ENCODE measurements at regions not wholly inside any gene's neighbourhood (a gene's known extent, or its start where the extent isn't known, plus 50 kb on each side); places are given as distances from the start of the nearest gene placed in this dataset.
"Not testable (repeated sequence)": the region's sequence is repeated elsewhere in the genome, so short reads cannot be mapped to it uniquely, and the experiment has no call there.

DNA sequence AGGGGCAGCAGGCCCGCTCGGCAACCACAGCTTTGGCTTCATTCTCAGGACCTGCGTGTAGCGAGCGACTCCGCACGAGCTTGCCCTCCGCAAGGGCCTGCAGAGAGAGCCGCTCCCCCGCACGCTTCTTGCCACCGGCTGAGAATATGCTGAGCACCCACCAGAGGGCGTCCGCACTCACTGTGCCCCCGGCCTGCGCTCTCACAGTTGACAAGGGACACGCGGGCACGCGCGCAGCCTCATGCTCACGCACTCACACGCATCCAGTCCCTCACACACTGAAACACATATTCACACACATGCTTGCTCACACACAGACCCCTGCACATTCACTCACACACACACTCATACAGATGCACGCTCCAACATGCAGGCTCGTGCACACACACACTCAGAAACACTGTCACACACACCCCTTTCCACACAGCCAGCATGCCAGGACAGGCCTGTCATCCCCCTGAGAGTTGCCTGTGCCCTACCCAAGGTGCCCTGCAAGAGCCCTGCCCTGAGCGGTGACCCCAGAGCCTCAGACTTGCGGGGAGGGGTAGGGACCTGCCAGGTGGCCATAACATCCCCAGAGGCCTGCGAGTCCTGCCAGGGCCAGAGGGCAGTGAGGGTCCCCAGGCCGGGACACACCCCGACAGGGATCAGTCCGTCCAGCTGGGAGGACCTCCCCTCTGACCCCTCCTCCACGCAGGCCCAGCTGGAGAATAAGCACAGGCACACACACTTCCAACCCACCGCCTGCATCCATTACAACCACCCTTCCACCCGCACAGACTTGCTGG, 174.1 kb downstream of the BMP7 start:
- DNase-seq = peak; percentile 59

DNA sequence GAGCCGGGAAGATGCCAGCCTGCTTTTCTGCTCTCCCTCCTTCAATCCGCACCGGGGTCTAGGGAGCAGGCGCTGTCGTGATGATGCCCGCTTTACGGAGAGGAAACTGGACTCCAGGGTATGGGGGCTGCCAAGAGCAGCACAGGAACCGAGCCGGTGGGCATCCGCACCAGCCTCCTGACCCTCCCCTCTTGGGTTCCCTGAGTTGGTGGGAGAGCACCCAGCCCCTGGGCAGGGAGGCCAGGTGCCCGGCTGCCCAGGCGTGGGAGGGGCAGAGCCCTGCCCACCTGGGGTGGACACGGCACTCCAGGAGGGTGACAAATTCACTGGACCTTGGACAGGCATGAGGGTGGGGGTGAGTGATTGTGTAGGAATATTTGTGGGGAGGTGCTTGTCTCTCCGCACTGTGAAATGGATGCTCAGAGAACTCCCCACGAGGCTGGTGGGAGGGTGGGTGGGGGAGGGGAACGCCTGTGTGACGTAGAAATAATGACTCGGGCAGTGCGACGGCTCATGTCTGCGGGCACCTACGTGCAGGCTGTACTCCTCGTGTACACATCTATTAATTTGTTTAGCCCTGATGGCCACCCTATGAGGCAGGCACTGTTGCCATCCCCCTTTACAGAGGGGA, 173.4 kb downstream of the BMP7 start:
- DNase-seq = no peak

DNA sequence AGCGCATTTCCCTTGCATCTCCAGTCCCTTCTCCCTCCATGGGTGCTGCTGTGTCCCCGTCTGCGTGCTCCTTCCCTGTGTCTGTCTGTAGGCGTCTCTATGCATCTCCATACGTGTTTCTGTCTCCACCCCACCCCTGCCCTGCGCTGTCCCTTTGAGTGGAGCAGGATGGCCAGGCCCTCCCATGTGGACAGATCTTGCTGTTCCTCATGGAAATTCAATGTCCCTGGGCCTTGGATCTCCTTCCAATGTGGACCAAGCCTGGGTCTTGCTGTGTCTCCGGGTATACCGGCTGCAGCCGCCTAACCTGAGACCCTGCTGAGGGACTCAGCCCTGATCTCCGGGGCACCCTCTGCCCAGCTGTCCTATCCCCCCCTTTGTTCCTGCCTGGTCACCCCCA, 172.7 kb downstream of the BMP7 start:
- no peak for DNase-seq

DNA sequence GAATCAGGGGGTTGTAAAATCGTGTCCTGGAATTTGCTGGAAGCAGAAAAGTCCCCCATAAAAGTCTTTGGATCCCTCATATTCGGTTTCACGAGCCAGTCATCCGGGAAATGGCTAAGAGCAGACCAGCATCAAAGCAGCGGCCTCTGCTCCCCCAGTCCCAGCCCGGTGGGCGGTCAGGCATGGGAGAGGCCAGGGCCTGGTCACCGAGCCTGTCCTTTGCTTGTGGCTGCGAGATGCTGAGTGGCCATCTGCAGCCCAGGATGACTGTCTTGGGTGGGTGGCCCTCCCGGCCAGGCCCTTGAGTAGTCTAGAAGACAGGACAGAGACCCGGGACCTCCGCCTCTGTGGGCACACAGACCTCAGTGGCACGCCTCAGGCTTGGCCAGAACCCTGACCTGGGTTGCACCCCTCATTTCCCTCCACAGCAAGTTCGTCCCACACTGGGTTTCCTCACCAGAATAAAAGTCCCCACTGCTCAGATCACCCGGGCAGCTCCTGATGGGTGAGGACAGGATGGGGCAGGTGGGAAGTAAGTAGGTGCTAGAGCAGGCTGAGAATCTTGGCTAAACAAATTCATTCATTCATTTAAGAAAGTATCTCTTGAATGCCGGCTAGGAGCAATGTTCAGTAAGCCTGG, 172.1 kb downstream of the BMP7 start:
- DNase-seq = no peak

- DNase-seq = no peak
These were observed 171.4 kb downstream of the BMP7 start for GRCh38 chr20:57094991-57095390.

- DNase-seq = no peak
These were observed 171.0 kb downstream of the BMP7 start for GRCh38 chr20:57095426-57095825.

DNA sequence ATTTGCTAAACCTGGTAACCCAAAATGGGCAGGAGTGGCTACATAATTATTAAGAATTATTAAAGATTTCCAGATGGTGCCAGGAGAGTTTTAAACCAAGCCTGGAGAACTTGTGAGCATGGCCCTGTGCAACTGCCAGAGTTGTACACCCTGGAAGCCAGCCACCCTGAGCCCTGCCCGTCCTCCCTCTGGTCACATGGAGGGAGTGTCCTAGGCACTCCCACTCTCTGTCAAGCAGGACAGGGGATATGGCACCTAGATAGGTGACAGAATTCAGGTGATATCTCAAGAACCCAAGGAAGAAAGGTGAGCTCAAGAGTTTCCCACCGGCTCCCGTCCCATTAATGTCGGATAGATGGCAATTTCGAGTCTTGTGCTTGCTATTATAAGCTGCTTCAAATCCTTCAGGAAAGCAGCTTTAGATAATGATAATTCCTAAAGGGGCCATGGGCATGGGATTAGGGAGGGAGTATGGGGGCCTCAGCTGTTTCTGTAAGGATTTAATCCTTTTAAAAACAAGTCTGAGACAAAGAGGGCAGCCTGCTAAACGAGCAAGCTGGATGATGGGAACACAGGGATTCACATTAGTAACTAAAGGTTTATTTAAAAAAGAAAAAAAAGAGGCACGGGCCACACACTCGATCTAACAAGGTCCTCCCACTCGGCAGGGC, 169.1 kb downstream of the BMP7 start:
- no peak for DNase-seq

DNA sequence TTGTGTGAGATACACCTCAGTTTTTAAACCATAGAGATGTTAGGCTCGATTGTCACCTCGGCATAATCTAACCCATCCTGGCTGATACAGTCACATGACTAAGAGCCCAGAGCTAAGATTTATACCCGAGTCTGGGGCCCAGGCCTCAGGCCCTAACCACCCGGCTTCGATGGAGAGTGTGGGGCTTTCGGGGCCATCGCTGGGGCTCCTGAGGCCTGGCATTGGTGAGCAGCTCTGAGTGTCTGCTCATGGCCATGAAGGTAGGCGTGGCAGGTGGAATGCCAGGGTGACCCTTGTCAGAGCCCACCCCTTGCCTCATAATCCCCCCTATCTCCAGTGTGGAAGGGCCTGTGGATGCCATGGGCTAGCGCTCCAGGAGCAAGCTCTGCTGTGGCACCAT, 164.3 kb downstream of the BMP7 start:
- no peak for DNase-seq

- DNase-seq = no peak
These were observed 163.9 kb downstream of the BMP7 start for GRCh38 chr20:57102566-57102965.

DNA sequence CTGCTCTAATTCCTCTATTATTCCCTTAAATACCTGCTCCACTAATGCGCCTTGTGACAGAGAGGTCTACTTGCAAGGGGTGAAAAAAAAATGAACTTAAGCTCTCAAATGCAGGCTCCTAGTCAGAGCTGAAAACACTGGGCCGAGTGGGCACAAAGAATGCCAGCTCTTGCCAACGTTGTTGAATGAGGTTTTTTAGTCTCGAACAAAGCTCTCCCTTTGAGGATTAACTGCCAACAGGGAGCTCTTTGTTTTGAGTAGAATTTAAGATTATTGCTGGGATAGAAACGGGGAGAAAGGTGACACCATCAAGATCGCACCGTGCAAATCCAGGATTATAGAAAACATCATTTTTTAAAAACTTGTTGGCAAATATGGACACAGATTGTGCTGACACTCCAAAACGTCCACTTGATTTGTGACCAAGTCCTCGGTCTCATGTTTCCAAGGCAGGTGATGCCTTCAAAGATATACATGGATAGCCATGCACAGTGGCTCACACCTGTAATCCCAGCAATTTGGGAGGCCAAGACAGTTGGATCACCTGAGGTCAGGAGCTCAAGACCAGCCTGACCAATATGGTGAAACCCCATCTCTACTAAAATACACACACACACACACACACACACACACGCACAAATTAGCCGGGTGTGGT, 163.2 kb downstream of the BMP7 start:
- no peak for DNase-seq

GRCh38 chr20:57104113-57104512, 162.3 kb downstream of the BMP7 start:
- no peak for DNase-seq

GRCh38 chr20:57104651-57105204, 161.7 kb downstream of the BMP7 start:
- no peak for DNase-seq

DNA sequence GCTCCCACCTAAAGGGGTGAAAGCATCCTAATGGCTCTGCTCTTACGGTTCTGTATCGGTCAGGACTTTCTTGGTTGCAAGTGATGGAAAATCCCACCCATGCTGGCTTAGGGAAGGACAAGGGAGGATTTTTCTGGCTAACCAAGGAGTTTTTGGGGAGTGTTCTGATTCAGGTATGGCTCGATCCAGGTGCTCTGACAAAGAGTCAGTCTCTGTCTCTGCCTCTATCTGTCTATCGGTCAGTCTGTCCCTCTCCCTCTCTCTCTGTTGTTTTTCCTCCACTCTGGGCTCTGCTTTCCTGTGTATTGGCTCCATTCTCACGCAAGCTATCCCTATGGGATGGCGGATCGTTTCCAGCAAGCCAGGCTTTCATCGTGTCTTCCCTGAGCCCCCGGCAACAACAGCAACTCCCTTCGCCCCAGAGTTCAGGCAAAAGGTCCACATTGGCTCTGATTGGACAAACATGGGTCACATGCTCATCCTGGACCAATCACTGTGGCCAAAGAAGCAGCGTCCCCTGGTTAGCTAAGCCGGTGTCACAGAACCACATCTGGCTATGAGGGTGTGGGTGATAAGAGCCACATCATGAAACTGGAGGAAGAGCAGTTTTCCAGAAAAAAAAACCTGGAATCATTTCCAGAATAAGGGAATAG, 160.3 kb downstream of the BMP7 start:
- DNase-seq = no peak

DNA sequence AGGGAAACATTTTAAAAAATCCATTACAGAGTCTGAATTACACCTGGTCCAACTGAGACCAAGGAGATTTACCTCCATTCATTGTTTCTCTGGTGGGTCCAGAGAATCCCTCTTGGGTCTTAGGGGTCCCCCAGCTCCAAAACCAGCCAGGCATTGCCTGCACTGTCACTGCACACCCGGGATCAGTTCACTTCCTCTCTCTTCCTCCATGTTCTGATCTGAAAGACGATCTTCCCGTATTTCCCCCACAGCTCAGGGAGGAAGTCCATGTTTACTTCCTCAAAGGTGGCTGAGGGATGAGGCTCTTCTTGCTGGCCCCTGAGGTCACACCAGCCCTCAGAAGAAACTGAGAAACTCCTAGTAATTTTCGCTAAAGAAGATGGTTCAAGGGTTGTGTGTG, 159.7 kb downstream of the BMP7 start:
- DNase-seq = no peak

DNA sequence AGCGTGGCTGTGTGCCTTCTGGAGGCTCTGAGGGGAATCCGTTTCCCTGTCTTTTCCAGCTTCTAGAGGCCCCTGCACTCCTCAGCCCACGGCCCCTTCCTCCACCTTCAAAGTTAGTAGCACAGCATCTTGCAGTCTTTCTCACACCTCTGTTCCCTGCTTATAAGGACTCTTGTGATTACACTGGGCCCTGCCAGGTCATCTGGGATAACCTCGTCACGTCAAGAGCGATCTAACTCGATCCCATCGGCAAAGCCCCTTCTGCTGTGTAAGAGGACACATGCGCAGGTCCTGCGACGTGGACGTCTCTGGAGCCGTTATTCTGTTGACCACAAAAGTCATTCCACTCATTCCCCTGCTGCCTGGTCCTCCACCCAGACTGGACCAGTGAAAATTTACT, 159.2 kb downstream of the BMP7 start:
- no peak for DNase-seq

DNA sequence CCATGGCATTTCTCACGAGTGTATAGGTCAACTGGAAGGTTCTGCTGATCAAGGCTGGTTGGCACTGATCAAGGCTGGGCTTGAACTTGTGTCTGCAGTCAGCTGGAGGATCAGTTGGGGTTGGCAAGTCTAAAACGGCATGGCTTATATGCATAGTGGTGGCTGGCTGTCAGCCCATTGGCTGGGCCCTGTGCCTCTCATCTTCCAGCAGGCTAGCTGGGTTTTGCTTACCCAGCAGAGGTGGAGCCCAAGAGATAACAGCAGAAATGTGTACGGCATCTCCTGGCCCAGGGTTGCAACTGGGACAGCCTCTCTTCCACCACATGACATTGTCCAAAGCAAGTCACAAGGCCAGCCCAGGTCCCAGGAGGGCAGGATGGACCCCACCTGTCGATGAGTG, 158.2 kb downstream of the BMP7 start:
- no peak for DNase-seq

- DNase-seq = no peak
These were observed 157.5 kb downstream of the BMP7 start for GRCh38 chr20:57108742-57109570.

GRCh38 chr20:57109571-57109953, 156.9 kb downstream of the BMP7 start:
- DNase-seq = no peak

- DNase-seq = not testable (repeated sequence)
These were observed 156.1 kb downstream of the BMP7 start for GRCh38 chr20:57110121-57111027.

DNA sequence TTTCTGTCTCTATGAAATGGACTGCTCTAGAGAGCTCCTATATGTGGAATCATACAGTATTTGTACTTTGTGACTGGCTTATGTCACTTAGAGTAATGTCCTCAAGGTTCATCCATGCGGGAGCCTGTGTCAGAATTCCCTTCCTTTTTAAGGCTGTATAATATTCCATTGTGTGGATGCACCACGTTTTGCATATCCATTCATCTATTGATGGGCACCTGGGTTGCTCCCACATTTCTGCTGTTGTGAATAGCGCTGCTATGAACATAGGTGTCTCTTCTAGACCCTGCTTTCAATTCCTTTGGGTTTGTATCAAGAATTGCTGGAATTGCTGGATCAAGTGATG, 155.4 kb downstream of the BMP7 start:
- DNase-seq = no peak

Measured in DMS53 (cell line).